ENCODE measurements at regions not wholly inside any gene's neighbourhood (a gene's known extent, or its start where the extent isn't known, plus 50 kb on each side); places are given as distances from the start of the nearest gene placed in this dataset.

GRCh38 chr5:116810951-116811350 is 236.3 kb upstream of the SEMA6A start:
- H3K36me3 Mint-ChIP-seq (ENCODE audit: low read depth): no peaks in the 10 kb centered on the region
- DNase-seq (ENCODE audit: low read depth, low spot score): no peak
- no peak overlapping the region for H3K27ac Mint-ChIP-seq (ENCODE audit: unreplicated experiment)
- no peaks in the 10 kb centered on the region for H3K27me3 Mint-ChIP-seq (ENCODE audit: low read depth)
- peaks cover 33% of the 10 kb centered on the region for H3K4me1 Mint-ChIP-seq
- H3K9me3 Mint-ChIP-seq: peaks cover 3% of the 10 kb centered on the region
- no peak for TF ChIP-seq CTCF (conservative IDR thresholded peaks at IDR 0.05)
- no peak overlapping the region for H3K4me3 Mint-ChIP-seq

- Mint-ChIP-seq H3K4me1 (peaks cover 13% of the 10 kb centered on the region), H3K4me3 (no peak overlapping the region), H3K36me3 (ENCODE audit: low read depth) (no peaks in the 10 kb centered on the region), H3K9me3 (peaks cover 2% of the 10 kb centered on the region), H3K27ac (ENCODE audit: unreplicated experiment) (no peak overlapping the region), H3K27me3 (ENCODE audit: low read depth) (no peaks in the 10 kb centered on the region)
- DNase-seq (ENCODE audit: low read depth, low spot score): no peak
- no peak for TF ChIP-seq CTCF (conservative IDR thresholded peaks at IDR 0.05)
Measured at GRCh38 chr5:116806836-116807235, 232.2 kb upstream of the SEMA6A start.

- no peak overlapping the region for H3K27ac Mint-ChIP-seq (ENCODE audit: unreplicated experiment)
- no peaks in the 10 kb centered on the region for H3K27me3 Mint-ChIP-seq (ENCODE audit: low read depth)
- TF ChIP-seq CTCF (conservative IDR thresholded peaks at IDR 0.05): no peak
- no peak overlapping the region for H3K4me3 Mint-ChIP-seq
- DNase-seq (ENCODE audit: low read depth, low spot score): no peak
- no peaks in the 10 kb centered on the region for H3K36me3 Mint-ChIP-seq (ENCODE audit: low read depth)
- no peaks in the 10 kb centered on the region for H3K4me1 Mint-ChIP-seq
- H3K9me3 Mint-ChIP-seq: peaks cover 2% of the 10 kb centered on the region
Measured at GRCh38 chr5:116799401-116799800, 224.8 kb upstream of the SEMA6A start.

- H3K27me3 Mint-ChIP-seq (ENCODE audit: low read depth): no peaks in the 10 kb centered on the region
- no peak overlapping the region for H3K4me3 Mint-ChIP-seq
- DNase-seq (ENCODE audit: low read depth, low spot score): no peak
- no peaks in the 10 kb centered on the region for H3K4me1 Mint-ChIP-seq
- H3K9me3 Mint-ChIP-seq: peaks cover 2% of the 10 kb centered on the region
- H3K27ac Mint-ChIP-seq (ENCODE audit: unreplicated experiment): no peak overlapping the region
- no peak for TF ChIP-seq CTCF (conservative IDR thresholded peaks at IDR 0.05)
- H3K36me3 Mint-ChIP-seq (ENCODE audit: low read depth): no peaks in the 10 kb centered on the region
Measured at GRCh38 chr5:116795189-116795588, 220.6 kb upstream of the SEMA6A start.

- H3K36me3 Mint-ChIP-seq (ENCODE audit: low read depth): no peaks in the 10 kb centered on the region
- no peak for DNase-seq (ENCODE audit: low read depth, low spot score)
- no peak overlapping the region for H3K27ac Mint-ChIP-seq (ENCODE audit: unreplicated experiment)
- H3K4me1 Mint-ChIP-seq: no peaks in the 10 kb centered on the region
- H3K4me3 Mint-ChIP-seq: no peak overlapping the region
- no peaks in the 10 kb centered on the region for H3K27me3 Mint-ChIP-seq (ENCODE audit: low read depth)
- peaks cover 3% of the 10 kb centered on the region for H3K9me3 Mint-ChIP-seq
- TF ChIP-seq CTCF (conservative IDR thresholded peaks at IDR 0.05): no peak
Measured at GRCh38 chr5:116789522-116789921, 214.9 kb upstream of the SEMA6A start.

Measured in neural crest cell (in vitro differentiated cells).